ENCODE measurements at regions not wholly inside any gene's neighbourhood (a gene's known extent, or its start where the extent isn't known, plus 50 kb on each side); places are given as distances from the start of the nearest gene placed in this dataset.

DNA sequence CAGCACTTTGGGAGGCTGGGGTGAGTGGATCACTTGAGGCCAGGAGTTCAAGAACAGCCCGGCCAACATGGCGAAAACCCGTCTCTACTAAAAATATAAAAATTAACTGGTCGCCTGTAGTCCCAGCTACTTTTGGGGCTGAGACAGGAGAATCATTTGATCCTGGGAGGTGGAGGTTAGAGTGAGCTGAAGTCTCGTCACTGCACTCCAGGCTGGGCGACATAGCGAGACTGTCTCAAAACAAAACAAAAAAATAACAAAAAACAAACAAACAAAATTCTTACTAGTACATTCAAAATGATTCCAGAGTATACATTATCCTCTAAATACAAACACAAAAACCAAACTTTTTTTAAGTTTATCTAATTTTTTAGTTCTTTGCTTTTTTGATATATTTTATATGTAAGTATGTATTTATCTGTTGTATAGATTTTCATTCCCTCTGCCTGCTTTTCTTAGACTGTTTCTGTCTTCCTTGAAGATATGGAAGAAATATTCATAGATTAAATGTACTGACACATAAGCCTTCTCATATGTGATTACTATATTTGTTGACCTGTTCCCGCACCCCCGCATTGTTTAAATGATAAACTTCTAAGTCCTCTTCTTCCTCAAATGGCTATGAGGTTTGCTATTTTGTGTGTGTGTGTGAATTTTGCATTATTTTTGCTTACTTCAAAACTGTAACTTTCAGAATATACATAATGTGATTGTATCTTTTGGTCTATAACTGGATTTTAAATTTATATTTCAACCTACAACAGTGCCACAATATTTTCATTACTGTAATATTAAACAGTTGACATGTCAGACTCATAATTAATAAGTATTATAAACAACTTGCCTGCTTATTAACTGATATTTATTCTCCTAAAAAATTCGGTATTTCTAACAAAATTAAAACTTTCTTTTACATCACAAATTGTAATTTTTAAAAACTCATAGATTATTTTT, 1674.1 kb upstream of the B3GALT2 start (continued):
- TF ChIP-seq, protein P1, sequence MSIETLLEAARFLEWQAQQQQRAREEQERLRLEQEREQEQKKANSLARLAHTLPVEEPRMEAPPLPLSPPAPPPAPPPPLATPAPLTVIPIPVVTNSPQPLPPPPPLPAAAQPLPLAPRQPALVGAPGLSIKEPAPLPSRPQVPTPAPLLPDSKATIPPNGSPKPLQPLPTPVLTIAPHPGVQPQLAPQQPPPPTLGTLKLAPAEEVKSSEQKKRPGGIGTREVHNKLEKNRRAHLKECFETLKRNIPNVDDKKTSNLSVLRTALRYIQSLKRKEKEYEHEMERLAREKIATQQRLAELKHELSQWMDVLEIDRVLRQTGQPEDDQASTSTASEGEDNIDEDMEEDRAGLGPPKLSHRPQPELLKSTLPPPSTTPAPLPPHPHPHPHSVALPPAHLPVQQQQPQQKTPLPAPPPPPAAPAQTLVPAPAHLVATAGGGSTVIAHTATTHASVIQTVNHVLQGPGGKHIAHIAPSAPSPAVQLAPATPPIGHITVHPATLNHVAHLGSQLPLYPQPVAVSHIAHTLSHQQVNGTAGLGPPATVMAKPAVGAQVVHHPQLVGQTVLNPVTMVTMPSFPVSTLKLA (conservative IDR thresholded peaks at IDR 0.05), result 0 out of 4 replicates have a peak, but pooled peaks of 1 of the 2 experiments have one; percentile 21
- TF ChIP-seq RFX5 (IDR thresholded peaks at IDR 0.05; ENCODE audit: low read depth, low read length) (no peak), GTF2A2 (tag; IDR thresholded peaks at IDR 0.05) (no peak), ZKSCAN8 (CRISPR knock-in tag; IDR thresholded peaks at IDR 0.05) (0 out of 2 replicates have a peak, but pooled peaks have one; percentile 35), BRD4 (IDR thresholded peaks at IDR 0.05) (0 out of 2 replicates have a peak, but pooled peaks have one; percentile 17), ZNF436 (CRISPR knock-in tag; IDR thresholded peaks at IDR 0.05) (0 out of 2 replicates have a peak, but pooled peaks have one; percentile 3), RAD21 (CRISPR knock-in tag; conservative IDR thresholded peaks at IDR 0.05 in 1 of 2, IDR thresholded peaks at IDR 0.05 in 1 of 2) (peak in 1 of 2 experiments; percentile 12; a peak in 1 of 4 replicates), KDM4B (IDR thresholded peaks at IDR 0.05; ENCODE audit: borderline replicate concordance in 2 of 2, low read depth in 1 of 2) (peak in 1 of 2 experiments; percentile 63; a peak in 1 of 4 replicates), ARHGAP35 (IDR thresholded peaks at IDR 0.05; ENCODE audit: partially characterized antibody) (no peak), ZNF197 (CRISPR knock-in tag; IDR thresholded peaks at IDR 0.05; ENCODE audit: low read depth) (0 out of 2 replicates have a peak, but pooled peaks have one; percentile 35), ADNP (tag; IDR thresholded peaks at IDR 0.05) (0 out of 2 replicates have a peak, but pooled peaks have one; percentile 5), ZNF444 (CRISPR knock-in tag; IDR thresholded peaks at IDR 0.05) (0 out of 2 replicates have a peak, but pooled peaks have one; percentile 44), POLR2H (tag; IDR thresholded peaks at IDR 0.05; ENCODE audit: low read depth) (peak; percentile 50), CREB1 (IDR thresholded peaks at IDR 0.05) (peak; percentile 12; the same call in 1 of the 2 replicates), CREB1 (CRISPR knock-in tag; IDR thresholded peaks at IDR 0.05) (no peak), TRIM24 (IDR thresholded peaks at IDR 0.05) (no peak), ZNF140 (CRISPR knock-in tag; IDR thresholded peaks at IDR 0.05) (0 out of 2 replicates have a peak, but pooled peaks have one; percentile 45), NBN (IDR thresholded peaks at IDR 0.05; ENCODE audit: low read depth) (0 out of 2 replicates have a peak, but pooled peaks have one; percentile 6)
- TF ChIP-seq, protein P2, sequence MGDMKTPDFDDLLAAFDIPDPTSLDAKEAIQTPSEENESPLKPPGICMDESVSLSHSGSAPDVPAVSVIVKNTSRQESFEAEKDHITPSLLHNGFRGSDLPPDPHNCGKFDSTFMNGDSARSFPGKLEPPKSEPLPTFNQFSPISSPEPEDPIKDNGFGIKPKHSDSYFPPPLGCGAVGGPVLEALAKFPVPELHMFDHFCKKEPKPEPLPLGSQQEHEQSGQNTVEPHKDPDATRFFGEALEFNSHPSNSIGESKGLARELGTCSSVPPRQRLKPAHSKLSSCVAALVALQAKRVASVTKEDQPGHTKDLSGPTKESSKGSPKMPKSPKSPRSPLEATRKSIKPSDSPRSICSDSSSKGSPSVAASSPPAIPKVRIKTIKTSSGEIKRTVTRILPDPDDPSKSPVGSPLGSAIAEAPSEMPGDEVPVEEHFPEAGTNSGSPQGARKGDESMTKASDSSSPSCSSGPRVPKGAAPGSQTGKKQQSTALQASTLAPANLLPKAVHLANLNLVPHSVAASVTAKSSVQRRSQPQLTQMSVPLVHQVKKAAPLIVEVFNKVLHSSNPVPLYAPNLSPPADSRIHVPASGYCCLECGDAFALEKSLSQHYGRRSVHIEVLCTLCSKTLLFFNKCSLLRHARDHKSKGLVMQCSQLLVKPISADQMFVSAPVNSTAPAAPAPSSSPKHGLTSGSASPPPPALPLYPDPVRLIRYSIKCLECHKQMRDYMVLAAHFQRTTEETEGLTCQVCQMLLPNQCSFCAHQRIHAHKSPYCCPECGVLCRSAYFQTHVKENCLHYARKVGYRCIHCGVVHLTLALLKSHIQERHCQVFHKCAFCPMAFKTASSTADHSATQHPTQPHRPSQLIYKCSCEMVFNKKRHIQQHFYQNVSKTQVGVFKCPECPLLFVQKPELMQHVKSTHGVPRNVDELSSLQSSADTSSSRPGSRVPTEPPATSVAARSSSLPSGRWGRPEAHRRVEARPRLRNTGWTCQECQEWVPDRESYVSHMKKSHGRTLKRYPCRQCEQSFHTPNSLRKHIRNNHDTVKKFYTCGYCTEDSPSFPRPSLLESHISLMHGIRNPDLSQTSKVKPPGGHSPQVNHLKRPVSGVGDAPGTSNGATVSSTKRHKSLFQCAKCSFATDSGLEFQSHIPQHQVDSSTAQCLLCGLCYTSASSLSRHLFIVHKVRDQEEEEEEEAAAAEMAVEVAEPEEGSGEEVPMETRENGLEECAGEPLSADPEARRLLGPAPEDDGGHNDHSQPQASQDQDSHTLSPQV (IDR thresholded peaks at IDR 0.05), result peak; percentile 33; the same call in 1 of the 2 replicates
- TF ChIP-seq, protein P3, sequence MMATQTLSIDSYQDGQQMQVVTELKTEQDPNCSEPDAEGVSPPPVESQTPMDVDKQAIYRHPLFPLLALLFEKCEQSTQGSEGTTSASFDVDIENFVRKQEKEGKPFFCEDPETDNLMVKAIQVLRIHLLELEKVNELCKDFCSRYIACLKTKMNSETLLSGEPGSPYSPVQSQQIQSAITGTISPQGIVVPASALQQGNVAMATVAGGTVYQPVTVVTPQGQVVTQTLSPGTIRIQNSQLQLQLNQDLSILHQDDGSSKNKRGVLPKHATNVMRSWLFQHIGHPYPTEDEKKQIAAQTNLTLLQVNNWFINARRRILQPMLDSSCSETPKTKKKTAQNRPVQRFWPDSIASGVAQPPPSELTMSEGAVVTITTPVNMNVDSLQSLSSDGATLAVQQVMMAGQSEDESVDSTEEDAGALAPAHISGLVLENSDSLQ (IDR thresholded peaks at IDR 0.05), result 0 out of 2 replicates have a peak, but pooled peaks have one; percentile 7

Data from K562 (cell line).